ENCODE measurements at regions not wholly inside any gene's neighbourhood (a gene's known extent, or its start where the extent isn't known, plus 50 kb on each side); places are given as distances from the start of the nearest gene placed in this dataset.

DNA sequence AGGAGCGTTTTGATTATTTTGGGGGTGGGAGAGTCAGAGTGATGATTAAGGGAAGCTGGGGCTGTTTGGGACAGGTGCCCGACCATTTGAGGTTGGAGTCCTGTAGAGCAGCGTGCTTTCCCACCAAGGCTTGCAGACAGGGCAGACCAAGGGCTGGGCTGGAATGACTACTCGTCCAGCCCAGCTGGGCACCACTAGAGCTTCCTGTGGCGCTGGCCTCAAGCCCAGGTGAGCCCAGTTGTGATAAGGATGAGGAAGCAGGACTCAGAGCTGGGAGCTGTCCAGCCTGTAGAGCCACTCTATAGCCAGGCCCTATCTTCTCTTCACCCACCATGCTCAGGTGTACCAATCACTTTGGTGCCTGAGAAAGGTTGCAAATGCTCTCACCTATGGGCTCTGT lies 75.8 kb upstream of the ACAN start:
- Histone ChIP-seq H3K27ac (no peak overlapping the region), H3K27me3 (no peaks in the 10 kb centered on the region), H3K4me1 (no peaks in the 10 kb centered on the region), H3K9me3 (no peaks in the 10 kb centered on the region), H3K4me3 (no peak overlapping the region), H3K36me3 (no peaks in the 10 kb centered on the region)
- TF ChIP-seq, protein P1, sequence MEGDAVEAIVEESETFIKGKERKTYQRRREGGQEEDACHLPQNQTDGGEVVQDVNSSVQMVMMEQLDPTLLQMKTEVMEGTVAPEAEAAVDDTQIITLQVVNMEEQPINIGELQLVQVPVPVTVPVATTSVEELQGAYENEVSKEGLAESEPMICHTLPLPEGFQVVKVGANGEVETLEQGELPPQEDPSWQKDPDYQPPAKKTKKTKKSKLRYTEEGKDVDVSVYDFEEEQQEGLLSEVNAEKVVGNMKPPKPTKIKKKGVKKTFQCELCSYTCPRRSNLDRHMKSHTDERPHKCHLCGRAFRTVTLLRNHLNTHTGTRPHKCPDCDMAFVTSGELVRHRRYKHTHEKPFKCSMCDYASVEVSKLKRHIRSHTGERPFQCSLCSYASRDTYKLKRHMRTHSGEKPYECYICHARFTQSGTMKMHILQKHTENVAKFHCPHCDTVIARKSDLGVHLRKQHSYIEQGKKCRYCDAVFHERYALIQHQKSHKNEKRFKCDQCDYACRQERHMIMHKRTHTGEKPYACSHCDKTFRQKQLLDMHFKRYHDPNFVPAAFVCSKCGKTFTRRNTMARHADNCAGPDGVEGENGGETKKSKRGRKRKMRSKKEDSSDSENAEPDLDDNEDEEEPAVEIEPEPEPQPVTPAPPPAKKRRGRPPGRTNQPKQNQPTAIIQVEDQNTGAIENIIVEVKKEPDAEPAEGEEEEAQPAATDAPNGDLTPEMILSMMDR (IDR thresholded peaks at IDR 0.05): no peak
- TF ChIP-seq POLR2A (IDR thresholded peaks at IDR 0.05): no peak
- no peak for DNase-seq

DNA sequence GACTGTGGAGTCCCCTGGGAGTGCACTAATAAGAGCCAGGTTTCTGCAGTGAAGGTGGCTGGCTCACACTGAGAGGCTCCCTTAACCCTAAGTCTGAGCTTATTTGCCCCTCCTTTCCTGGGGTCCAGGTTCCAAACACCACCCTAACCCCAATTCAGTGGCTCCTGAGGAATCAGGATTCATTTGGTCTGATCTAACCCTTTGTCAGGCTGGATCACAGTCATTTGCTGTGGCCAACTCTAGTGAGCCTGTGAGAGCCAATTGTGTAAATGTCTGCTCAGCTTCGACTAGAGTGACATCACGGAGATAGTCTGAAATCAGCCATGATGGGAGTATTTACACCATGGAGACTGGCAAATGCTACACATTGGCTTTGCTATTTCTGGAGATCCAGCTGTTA lies 73.7 kb upstream of the ACAN start:
- no peak overlapping the region for H3K27ac ChIP-seq
- no peak for DNase-seq
- H3K4me1 ChIP-seq: no peaks in the 10 kb centered on the region
- TF ChIP-seq POLR2A (IDR thresholded peaks at IDR 0.05): no peak
- TF ChIP-seq, protein P1 (IDR thresholded peaks at IDR 0.05): no peak
- H3K9me3 ChIP-seq: no peaks in the 10 kb centered on the region
- H3K4me3 ChIP-seq: no peak overlapping the region
- H3K36me3 ChIP-seq: no peaks in the 10 kb centered on the region
- H3K27me3 ChIP-seq: no peaks in the 10 kb centered on the region

DNA sequence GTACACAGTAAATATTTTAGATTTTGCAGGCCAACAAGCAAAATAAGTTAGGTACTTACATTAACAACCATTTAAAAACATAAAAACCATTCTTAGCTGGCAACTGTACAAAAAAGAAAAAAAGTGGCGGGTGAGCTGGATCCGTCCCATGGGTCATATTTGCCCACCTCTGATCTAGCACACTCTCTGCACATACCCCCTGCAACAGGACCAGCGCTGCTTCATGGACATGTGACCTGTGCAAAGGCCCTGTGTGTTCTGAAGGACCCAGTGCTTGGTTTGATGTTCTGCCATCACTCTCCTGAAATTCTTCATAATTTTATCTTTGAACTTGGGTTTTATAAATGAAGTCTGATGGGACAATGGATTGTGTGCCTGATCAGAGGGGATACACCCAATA lies 72.5 kb upstream of the ACAN start:
- TF ChIP-seq POLR2A (IDR thresholded peaks at IDR 0.05): no peak
- TF ChIP-seq, protein P1 (IDR thresholded peaks at IDR 0.05): no peak

DNA sequence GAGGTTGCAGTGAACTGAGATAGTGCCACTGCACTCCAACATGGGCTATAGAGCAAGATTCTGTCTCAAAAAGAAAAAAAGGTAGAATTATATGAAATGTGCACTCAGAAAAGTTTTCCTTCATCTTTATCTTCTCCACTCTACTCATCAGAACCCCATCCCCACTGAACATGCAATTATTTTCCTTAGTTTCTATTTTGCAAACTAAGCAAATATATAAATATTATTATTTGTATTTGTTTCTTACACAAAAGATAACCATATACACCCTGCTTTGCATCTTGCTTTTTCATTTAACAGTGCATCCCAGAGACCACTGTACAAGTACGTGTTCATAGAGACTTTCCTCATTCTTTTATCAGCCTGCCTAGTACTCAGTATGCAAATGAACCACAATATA lies 68.0 kb upstream of the ACAN start:
- H3K27ac ChIP-seq: no peak overlapping the region
- H3K27me3 ChIP-seq: no peaks in the 10 kb centered on the region
- DNase-seq: no peak
- no peaks in the 10 kb centered on the region for H3K4me1 ChIP-seq
- no peaks in the 10 kb centered on the region for H3K36me3 ChIP-seq
- TF ChIP-seq POLR2A (IDR thresholded peaks at IDR 0.05): no peak
- TF ChIP-seq, protein P1 (IDR thresholded peaks at IDR 0.05): no peak
- no peak overlapping the region for H3K4me3 ChIP-seq
- H3K9me3 ChIP-seq: no peaks in the 10 kb centered on the region

More for the DNA sequence above, 72.5 kb upstream of the ACAN start:
- DNase-seq: no peak
- no peaks in the 10 kb centered on the region for H3K9me3 ChIP-seq
- no peaks in the 10 kb centered on the region for H3K36me3 ChIP-seq
- H3K27me3 ChIP-seq: no peaks in the 10 kb centered on the region
- no peak overlapping the region for H3K4me3 ChIP-seq
- H3K4me1 ChIP-seq: no peaks in the 10 kb centered on the region
- H3K27ac ChIP-seq: no peak overlapping the region

DNA sequence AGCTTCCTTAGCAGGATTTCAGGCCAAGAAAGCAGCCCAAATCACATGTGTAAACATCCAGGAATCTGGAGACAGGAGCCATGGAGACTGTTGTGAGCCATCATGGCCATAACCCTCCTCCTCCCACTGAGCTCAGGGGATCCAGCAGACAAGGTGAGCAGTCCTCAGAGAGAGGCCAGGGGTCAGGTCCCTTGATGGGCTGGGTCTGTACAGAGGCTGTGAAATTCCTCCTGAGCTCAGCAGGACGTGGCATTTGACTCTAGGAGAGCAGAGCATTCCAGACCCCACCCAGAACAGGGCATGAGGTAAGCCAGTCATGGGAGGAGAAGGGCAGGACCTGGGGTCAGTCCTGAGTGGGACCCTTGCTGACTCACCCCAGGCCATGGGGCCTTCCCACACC lies 67.0 kb upstream of the ACAN start:
- H3K27ac ChIP-seq: no peak overlapping the region
- no peaks in the 10 kb centered on the region for H3K9me3 ChIP-seq
- no peaks in the 10 kb centered on the region for H3K4me1 ChIP-seq
- TF ChIP-seq, protein P1 (IDR thresholded peaks at IDR 0.05): no peak
- TF ChIP-seq POLR2A (IDR thresholded peaks at IDR 0.05): no peak
- no peak overlapping the region for H3K4me3 ChIP-seq
- H3K27me3 ChIP-seq: no peaks in the 10 kb centered on the region
- no peak for DNase-seq
- no peaks in the 10 kb centered on the region for H3K36me3 ChIP-seq

DNA sequence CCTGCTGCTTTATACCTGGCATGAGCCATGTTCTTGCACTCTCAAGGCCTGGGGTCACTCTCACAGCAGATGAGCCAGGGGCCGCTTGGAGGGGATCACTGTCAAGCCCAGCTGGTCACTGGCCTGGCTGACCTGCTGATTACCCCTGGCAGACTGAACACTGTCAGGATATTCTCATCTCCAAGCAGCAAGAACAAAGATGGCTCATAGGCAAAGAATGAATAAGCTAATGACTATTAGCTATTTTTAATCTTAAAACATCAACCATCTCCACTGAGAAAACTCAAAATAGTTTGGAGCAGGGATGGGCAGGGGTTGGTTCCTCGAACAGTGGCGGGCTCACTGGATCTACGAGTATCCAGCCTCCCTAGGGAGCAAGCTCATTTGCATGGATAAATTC lies 64.4 kb upstream of the ACAN start:
- Histone ChIP-seq H3K36me3 (no peaks in the 10 kb centered on the region), H3K4me3 (no peak overlapping the region), H3K4me1 (no peaks in the 10 kb centered on the region), H3K27ac (no peak overlapping the region), H3K27me3 (no peaks in the 10 kb centered on the region), H3K9me3 (no peaks in the 10 kb centered on the region)
- no peak for DNase-seq
- no peak for TF ChIP-seq POLR2A (IDR thresholded peaks at IDR 0.05)
- TF ChIP-seq, protein P1 (IDR thresholded peaks at IDR 0.05): no peak
